AG08395 (cell line): ENCODE measurements at regions not wholly inside any gene's neighbourhood (a gene's known extent, or its start where the extent isn't known, plus 50 kb on each side); places are given as distances from the start of the nearest gene placed in this dataset.

Source experiments
- DNase-seq: peaks from one replicate; pipeline ENCODE4 v3.0.0; 2012; ENCODE audit warnings: mixed read lengths, low spot score

DNA sequence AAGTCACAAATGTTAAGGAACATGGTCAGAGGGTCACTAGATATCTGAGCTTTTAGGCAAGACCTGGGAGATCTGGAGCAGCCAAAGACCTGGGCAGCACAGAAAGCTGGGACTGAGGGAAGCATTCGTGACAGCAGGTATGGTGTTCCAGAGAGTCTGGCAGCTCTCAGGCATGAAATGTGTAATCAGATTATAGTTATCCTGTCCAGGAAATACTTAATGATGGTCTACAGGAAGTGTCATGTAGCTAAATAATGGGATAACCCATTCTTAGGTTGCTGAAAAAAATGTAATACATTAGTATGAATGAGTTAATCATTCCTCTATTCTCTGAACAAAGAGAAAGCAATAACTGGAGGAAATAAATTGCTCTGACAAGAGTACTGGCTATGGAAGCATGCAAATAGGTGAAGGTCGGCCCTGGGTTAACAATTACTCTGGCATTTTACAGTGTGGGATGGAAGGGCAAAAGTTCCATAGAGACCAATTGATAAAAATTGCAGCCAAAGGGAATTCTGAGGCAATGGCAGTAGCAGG is 740.5 kb downstream of the CBLN4 start:
- DNase-seq: no peak

DNA sequence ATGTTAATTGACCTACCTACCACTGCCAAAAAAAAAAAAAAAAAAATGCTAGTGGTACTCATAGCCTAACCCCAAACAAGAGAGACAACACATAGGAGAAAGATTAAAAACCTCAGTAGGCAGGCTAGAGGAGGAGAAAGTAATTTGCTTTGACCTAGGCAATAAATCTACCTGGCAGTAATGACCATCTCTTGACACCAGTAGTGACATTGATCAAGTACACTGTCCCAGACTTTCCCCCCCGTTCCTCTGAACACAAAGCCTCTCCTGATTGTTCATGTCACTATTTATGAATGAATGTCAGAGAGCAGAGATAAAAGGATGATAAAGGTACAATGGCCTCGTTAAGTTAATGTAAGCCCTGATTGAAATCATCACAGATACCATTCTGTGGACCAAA is 746.8 kb downstream of the CBLN4 start:
- DNase-seq: no peak

DNA sequence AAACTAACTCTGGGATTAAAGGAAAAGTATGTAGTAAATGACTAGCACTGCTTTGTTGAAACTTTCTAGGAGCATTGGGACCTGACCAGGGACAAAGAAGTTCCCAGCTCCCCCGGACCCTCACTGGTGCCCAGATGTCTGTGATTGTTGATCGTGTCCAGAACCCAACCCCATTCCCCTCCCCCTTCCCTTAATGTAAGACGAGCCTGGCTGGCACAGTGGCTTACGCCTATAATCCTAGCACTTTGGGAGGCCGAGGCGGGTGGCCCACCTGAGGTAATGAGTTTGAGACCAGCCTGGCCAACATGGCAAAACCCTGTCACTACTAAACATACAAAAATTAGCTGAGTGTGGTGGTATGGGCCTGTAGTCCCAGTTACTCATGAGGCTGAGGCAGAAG is 750.3 kb downstream of the CBLN4 start:
- no peak for DNase-seq

DNA sequence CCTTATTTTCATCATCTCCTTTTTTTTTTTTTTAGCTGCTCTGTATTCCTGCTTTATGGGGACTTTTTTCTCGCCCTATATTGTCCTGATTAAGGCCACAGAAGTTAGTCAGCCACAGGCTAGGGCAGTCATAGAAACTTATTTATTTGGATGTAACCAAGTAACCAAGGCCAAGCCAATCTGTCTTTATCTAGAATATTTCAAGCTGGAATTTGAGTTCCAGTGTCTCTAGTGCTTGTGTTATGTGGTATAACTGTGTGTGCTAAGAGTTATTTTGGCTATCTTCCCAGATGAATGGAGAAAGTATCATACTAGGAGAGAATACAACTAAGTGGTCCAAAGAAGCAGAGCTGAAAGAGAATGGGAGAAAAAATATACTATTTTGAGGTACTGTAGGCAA is 751.5 kb downstream of the CBLN4 start:
- no peak for DNase-seq

DNA sequence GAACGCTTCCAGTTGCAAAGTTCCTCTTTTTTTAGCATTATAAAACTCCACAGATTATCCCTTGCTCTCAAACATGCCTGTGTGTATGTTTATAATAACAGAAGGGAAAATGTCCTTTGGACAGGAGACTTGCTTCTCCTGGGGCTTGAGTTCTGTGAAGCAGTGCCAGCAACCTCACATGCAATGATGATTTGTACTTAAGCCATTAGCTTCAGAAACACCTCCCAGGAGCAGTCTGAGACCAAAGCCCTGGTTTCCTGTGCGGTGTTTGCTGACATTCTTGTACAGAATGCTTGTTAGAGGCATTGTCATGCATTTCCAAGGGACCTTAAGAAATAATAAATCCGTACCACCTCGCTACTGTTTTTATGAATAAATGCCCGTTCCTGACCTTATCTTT is 752.8 kb downstream of the CBLN4 start:
- DNase-seq: no peak

DNA sequence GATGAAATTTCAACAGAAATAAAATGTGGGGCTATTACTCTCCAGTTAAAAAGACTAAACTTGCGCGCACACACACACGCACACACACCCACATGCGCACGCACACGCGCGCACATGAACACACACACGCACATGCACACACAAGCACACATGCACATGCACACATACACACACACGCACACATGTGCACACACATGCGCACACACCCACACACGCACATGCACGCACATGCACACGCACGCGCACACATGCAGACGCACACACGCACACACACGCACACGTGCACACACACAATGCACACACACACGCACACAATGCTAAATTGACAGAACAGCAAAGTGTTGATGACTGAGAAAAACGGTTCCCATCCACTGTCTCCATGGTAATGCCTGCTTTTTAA is 754.1 kb downstream of the CBLN4 start:
- DNase-seq: no peak

DNA sequence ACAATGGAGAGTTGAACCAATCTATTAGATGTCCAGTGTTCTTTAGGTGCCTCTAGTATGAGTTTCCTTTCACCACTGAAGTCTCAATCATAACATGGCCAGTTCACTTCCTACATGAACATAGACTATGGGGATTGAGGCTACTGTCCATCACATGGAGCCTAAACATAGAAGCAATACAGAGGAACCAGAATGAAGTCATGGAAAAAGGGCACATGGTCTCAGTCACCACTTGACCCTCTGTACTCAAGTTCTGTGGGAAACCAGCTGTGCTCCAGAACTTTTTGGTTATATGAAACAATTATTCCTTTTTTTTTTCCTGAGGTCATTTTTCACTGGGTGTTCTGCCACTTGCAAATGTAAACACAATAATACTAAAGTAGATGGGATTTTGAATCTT is 762.5 kb downstream of the CBLN4 start:
- no peak for DNase-seq

DNA sequence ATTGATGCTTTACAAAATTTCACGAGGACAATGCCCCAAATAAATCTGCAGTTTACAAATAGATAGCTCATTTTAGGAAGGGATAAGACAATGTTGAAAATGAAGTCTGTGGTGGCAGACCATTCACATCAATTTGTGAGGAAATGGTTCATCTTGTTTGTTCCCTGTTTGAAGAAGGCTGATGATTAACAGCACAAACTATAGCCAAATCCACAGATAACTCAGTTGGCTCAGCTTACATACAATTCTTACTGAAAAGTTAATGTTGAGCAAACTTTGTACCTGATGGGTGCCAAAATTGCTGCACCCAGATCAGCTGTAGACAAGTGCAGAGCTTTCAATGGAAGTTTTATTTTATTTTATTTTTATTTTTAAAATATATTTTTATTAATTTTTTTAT is 763.9 kb downstream of the DOK5 start:
- DNase-seq: no peak

DNA sequence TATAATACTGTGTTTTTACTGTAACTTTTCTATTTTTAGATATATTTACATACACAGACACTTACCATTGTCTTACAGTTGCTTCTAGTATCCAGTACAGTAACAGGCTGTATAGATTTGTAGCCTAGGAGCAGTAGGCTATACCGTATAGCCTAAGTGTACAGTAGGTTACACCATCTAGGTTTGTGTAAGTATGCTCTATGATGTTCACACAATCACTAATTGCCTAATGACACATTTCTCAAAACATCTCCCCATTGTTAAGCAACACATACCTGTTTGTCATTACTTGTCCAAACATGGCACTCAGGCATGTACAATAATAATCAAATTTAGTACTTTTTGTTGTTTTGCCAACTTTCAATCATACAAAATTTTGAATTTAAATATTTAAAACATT is 757.3 kb downstream of the DOK5 start:
- DNase-seq: no peak

DNA sequence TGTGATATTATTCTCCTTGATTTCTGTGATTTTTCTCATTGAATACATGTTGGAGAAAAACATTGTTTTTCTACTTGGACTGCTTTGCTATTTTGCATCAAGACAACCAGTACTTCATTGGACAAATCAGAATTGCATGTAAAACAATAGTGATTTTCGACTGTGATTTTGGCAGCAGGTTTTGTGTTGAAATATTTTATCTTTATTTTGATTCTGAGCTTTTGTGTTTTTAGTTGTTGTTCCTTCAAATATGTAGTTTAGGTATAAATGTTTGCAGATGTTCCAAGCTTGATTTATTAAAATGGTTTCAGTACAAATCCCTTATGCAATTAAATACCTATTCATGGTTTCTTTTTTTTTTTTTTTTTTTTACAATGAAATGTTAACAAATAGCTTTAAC is 754.1 kb downstream of the DOK5 start:
- DNase-seq: no peak

DNA sequence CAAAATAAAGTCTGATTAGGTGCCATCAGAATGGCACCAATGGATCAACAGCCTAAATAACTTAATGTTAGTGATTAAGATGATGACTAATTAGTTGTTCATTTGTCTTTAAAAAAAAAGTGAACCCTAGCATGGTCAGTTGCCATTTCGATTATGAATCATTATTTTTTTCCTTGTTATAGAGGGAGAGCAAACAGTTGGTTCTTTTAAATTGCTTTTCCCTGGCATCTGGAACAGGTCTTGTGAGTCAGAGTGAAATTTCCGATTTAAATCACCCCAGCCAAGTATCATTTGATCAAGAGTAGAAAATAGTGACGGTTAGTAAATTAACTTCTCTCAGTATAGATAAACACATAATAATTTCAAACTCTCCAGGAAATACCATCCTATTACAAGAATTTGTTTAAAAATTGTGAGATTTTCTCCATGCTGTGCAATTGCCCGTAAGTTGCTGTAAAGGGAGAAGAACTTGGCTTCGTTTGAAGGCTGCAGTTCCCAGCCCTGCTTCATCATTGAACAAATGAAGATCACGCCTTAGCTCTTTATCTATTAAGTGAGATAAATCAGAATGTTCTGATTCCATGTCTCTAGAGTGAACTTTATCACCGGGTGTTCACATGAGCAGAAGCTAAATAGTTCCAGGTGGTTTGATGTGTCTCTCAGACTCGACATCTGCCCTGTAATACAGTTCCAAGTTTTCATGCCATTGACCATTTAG is 741.3 kb downstream of the DOK5 start:
- no peak for DNase-seq

DNA sequence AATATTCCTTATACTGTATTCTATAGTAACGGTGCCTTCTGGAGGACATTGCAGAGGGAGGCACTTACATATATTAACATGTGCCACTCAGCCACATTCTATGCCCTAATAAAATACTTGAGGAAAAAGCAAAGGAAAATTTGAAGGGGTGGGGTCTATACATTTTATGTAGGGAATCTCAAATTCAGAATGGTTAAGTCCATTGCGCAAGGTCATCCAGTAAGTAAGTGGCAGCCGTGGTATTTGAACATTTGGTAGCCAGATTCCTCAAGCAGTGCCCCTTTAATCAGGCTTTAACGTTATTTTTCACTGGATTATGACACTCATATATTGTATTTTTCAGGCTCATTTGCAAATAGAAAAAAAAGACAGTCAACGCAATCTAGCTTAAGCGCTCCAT is 738.3 kb downstream of the DOK5 start:
- DNase-seq: no peak

DNA sequence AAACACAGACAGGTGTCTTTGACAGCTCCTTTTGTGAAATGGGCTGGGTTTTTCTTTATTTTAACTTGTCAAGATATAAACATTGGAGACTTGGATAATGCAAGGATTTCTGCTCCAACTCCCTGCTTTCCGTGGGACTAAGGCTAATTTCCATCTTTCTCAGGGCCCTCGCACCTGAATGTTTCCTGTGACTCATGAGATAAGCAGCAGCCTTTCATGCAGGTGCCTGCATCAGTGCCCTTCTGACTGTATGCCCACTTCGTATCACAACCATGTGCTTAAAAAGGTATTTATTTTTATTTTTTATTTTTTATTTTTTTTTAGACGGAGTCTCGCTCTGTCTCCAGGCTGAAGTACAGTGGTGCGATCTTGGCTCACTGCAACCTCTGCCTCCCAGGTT is 736.1 kb downstream of the DOK5 start:
- no peak for DNase-seq

DNA sequence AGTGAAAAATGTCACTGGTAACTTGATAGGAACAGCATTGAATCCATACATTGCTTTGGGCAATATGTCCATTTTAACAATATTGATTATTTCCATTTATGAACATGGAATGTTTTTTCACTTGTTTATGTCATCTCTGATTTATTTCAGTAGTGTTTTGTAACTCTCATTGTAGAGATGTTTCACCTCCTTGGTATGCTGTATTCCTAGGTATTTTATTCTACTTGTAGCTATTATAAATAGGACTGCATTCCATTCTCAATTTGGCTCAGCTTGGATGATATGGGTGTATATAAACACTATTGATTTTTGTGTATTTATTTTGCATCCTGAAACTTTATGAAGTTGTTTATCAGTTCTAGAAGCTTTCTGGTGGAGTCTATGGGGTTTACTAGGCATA is 730.3 kb downstream of the DOK5 start:
- no peak for DNase-seq

DNA sequence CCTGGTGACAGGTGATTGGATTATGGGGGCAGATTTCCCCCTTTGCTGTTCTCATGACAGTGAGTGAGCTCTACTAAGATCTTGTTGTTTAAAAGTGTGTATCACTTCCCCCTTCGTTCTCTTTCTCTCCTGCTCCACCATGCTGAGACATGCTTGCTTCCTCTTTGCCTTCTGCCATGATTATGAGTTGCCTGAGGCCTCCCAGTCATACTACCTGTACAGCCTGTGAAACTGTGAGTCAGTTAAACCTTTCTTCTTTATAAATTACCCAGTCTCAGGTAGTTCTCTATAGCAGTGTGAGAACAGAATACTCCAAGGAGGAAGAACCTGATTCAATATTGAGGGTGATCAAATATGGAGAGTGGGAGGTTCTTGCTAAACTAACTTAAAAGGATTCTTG is 724.9 kb downstream of the DOK5 start:
- no peak for DNase-seq

DNA sequence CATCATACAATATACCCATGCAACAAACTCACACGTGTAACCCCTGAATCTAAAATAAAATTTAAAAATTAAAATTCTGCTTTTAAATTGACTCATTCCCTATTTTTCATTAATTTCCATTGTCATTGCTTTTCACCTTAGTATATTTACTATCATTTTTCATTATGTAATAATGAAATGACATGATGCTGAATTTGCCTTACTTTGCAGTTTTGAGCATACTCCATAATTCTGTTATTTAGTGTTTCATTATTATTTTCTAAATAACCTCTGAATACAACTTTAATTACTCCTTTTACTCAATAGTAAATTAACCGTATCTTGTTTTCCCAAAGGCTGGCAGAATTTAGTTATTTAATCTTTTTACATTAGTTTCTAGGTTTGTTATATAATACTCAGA is 719.6 kb downstream of the DOK5 start:
- DNase-seq: no peak

DNA sequence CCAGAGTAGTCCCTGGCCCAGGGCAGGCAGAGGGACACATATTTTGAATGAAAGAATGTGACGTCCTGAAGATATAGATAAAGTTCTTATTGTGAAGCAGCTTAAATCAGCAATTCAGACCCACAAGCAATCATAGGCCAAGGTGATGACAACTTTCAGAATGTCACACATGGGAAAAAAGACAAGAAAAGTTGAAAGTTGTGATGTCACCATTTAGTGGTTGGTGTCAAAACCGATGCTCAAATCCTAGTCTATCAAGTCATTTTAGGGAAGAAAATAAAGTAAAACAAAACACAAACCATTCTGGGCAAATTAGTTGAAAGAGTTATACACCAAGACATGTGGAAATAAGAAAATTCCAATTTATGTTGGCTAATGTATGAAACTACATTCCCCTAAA is 710.8 kb downstream of the DOK5 start:
- DNase-seq: no peak

DNA sequence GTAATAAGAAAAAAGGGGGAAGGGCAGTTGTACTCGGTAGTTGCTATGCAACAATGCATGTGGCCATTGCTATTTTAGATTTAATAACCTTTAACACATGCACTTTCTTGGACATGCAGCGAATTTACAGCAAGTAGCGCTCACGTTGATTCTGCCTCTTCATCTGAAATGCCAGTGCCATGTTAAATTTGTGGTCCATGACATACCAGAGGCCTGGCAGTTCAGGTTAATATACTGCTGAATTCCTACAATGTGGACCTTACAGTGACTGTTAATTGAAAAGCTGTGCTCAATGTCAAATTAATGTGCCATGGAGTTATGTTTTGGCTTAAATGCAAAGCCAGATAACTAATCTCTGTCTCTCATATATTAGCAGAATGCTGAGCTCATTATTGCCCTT is 699.7 kb downstream of the DOK5 start:
- DNase-seq: no peak

DNA sequence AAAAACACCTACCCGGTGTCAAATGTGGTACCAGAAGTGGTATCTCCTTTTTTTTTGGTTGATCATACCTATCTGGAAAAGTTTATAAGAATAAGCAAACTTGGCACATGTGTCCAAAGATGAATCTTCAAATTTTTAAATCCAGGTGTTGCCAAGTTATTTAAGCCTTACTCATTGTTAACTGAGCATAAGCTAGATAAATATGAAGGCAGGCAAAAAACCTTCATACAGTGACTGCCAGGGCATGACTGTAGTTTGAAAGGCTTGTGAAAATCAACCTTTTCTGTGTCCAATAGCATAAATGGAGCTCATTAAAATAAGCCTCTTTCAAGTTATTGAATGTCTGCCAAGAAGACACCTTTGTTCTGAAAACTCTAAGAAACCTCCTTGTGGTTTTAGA is 699.2 kb downstream of the DOK5 start:
- DNase-seq: no peak

DNA sequence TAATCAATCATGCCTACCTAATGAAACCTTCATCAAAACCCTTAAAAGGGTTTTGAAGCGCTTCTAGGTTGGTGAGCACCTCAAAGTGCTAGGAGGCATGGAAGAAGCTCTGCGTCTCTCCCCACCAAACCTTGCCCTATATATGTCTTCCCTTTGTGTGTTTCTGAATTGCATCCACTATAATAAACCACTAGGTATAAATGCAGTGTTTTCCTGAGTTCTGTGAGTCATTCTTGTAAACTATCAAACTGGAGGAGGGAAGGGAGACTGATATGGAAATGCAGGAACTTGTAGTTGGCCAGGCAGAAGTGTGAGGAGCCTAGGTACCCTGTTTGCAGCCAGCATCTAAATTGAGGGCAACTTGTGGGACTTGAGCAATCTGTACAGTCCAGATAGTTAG is 698.8 kb downstream of the DOK5 start:
- no peak for DNase-seq

DNA sequence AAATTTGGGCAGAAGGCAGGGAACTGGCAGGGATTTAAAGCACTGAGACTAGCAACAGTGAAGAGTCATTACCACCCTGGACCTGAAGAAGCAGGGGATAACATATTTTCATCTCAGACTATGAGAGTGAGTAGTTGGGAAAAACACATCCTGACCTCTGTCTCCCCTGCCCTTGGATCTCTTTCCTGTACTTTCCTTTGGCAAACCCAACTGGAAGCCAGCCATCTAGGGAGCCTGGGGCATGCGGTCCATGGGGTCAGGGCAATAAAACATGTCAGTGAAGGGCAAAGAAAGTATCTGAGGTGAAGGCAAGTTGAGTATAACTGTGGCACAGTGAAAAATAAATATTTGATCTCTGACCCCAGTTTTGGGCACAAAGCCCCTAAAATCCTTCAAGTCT is 698.2 kb downstream of the DOK5 start:
- no peak for DNase-seq

DNA sequence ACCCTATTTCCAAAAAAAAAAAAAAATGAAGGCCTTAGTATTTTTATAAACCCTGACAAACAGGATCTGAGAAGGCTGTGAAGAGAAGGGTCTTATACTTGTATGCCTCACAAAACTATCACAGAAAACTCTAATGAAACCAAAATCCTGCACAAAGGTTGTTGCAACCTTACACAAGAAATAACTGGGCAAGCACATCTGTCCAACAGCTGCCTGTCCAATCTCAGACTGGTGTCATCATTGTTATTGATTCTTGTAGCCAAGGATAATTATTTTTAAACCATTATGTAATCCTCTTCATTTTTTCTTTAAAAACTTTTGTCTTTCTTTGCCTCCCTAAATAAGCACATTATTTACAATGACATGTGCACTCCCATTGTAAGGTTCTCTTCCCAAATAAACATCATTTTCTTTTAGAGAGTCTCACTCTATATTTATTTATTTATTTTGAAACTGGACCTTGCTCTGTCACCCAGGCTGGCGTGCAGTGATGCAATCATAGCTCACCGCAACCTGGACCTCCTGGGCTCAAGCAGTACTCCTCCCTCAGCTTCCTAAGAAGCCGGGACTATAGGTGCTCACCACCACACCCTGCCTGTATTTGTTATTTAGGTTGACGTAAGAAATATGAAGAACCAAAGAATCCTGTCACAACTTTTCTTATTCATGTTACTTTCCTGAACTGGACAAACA is 697.1 kb downstream of the DOK5 start:
- DNase-seq: no peak

DNA sequence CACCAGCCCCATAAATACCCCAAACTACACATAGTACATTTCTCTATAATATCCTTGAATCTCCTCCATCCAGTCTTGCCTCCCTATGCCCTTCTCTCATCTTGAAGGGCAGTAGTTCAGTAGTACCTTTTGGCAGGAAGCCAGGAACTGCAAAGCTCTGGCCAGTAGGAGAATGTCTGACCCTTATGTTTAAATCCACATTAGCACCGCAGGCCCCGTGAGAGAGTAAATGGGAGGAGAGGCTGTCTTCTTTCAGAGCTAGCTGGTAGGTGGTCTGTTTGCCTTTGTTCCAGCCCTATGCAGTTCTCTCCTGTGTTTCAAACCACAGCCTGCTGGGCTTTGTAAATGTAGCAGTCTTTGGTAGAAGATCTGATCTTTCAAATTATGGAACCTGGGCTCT is 690.7 kb downstream of the DOK5 start:
- DNase-seq: no peak

DNA sequence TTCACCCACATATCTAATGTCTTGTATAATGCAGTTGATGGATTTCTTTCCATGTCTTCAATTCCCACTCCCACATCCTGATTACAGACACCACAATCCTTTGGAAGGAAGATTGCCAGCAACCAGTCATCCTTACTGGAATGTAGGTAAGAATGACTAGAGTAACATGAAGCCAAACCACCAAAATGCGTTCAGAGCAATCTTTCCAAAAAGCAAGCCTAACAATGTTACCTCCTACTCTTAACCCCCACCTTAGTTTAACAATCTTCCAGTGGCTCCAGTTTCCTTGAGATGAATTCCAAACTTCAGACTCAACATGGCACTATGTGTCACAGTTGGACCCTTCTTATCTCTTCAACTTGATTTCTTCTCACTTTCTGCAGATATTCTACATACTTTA is 685.6 kb downstream of the DOK5 start:
- DNase-seq: peak; percentile 2
